OCI-M2 (cell line): ENCODE measurements at regions not wholly inside any gene's neighbourhood (a gene's known extent, or its start where the extent isn't known, plus 50 kb on each side); places are given as distances from the start of the nearest gene placed in this dataset.

Experiments used
- DNase-seq: peaks from one replicate; lab custom pipeline; 2025; ENCODE audit not compliant: unreplicated experiment; lab: John Stamatoyannopoulos, UW

- DNase-seq, result no peak
These were observed 96.8 kb upstream of the ISX start for GRCh38 chr22:34969001-34969790.

- no peak for DNase-seq
These were observed 94.5 kb upstream of the ISX start for GRCh38 chr22:34971456-34971855.

- DNase-seq, result no peak
These were observed 93.6 kb upstream of the ISX start for GRCh38 chr22:34972191-34972897.

- DNase-seq, result no peak
These were observed 92.9 kb upstream of the ISX start for GRCh38 chr22:34973016-34973415.

- DNase-seq, result no peak
These were observed 92.0 kb upstream of the ISX start for GRCh38 chr22:34973926-34974325.

GRCh38 chr22:34975721-34976120 lies 90.2 kb upstream of the ISX start:
- no peak for DNase-seq

GRCh38 chr22:34976474-34976873 lies 89.5 kb upstream of the ISX start:
- DNase-seq, result no peak

- no peak for DNase-seq
These were observed 89.1 kb upstream of the ISX start for GRCh38 chr22:34976886-34977285.

- no peak for DNase-seq
These were observed 79.4 kb upstream of the ISX start for GRCh38 chr22:34986523-34986922.

- no peak for DNase-seq
These were observed 73.3 kb upstream of the ISX start for GRCh38 chr22:34992672-34993071.

GRCh38 chr22:34993548-34993947 lies 72.4 kb upstream of the ISX start:
- no peak for DNase-seq

GRCh38 chr22:34997633-34998299 lies 68.2 kb upstream of the ISX start:
- no peak for DNase-seq

- DNase-seq, result no peak
These were observed 67.0 kb upstream of the ISX start for GRCh38 chr22:34998921-34999320.

- no peak for DNase-seq
These were observed 57.7 kb upstream of the ISX start for GRCh38 chr22:35008213-35008612.

- no peak for DNase-seq
These were observed 55.4 kb upstream of the ISX start for GRCh38 chr22:35010543-35010942.

- DNase-seq, result no peak
These were observed 51.1 kb upstream of the ISX start for GRCh38 chr22:35014812-35015211.
